ENCODE measurements at regions not wholly inside any gene's neighbourhood (a gene's known extent, or its start where the extent isn't known, plus 50 kb on each side); places are given as distances from the start of the nearest gene placed in this dataset.
"Not testable (repeated sequence)": the region's sequence is repeated elsewhere in the genome, so short reads cannot be mapped to it uniquely, and the experiment has no call there.

GRCh38 chr2:134009906-134010305 is 244.0 kb upstream of the MGAT5 start:
- not testable (repeated sequence) for DNase-seq (ENCODE audit: low spot score)

- no peak for DNase-seq (ENCODE audit: low spot score)
Measured at GRCh38 chr2:134011936-134012586, 241.8 kb upstream of the MGAT5 start.

GRCh38 chr2:134014196-134014960 is 239.5 kb upstream of the MGAT5 start:
- no peak for DNase-seq (ENCODE audit: low spot score)

GRCh38 chr2:134019871-134020270 is 234.0 kb upstream of the MGAT5 start:
- DNase-seq (ENCODE audit: low spot score) = no peak

- DNase-seq (ENCODE audit: low spot score) = no peak
Measured at GRCh38 chr2:134020608-134021007, 233.3 kb upstream of the MGAT5 start.

- DNase-seq (ENCODE audit: low spot score) = no peak
Measured at GRCh38 chr2:134021830-134022524, 231.9 kb upstream of the MGAT5 start.

- DNase-seq (ENCODE audit: low spot score) = no peak
Measured at GRCh38 chr2:134023854-134024253, 230.0 kb upstream of the MGAT5 start.

- DNase-seq (ENCODE audit: low spot score) = no peak
Measured at GRCh38 chr2:134027980-134028379, 225.9 kb upstream of the MGAT5 start.

- DNase-seq (ENCODE audit: low spot score) = no peak
Measured at GRCh38 chr2:134029418-134029817, 224.5 kb upstream of the MGAT5 start.

GRCh38 chr2:134031539-134031938 is 222.3 kb upstream of the MGAT5 start:
- no peak for DNase-seq (ENCODE audit: low spot score)

- no peak for DNase-seq (ENCODE audit: low spot score)
Measured at GRCh38 chr2:134035605-134036370, 218.1 kb upstream of the MGAT5 start.

GRCh38 chr2:134039912-134040581 is 213.8 kb upstream of the MGAT5 start:
- no peak for DNase-seq (ENCODE audit: low spot score)

- DNase-seq (ENCODE audit: low spot score) = not testable (repeated sequence)
Measured at GRCh38 chr2:134040626-134041172, 213.2 kb upstream of the MGAT5 start.

- DNase-seq (ENCODE audit: low spot score) = no peak
Measured at GRCh38 chr2:134041877-134042276, 212.0 kb upstream of the MGAT5 start.

- not testable (repeated sequence) for DNase-seq (ENCODE audit: low spot score)
Measured at GRCh38 chr2:134043028-134043427, 210.8 kb upstream of the MGAT5 start.

- DNase-seq (ENCODE audit: low spot score) = no peak
Measured at GRCh38 chr2:134052173-134052572, 201.7 kb upstream of the MGAT5 start.

GRCh38 chr2:134056173-134056572 is 197.7 kb upstream of the MGAT5 start:
- DNase-seq (ENCODE audit: low spot score) = no peak

- not testable (repeated sequence) for DNase-seq (ENCODE audit: low spot score)
Measured at GRCh38 chr2:134061066-134061465, 192.8 kb upstream of the MGAT5 start.

GRCh38 chr2:134062235-134062634 is 191.6 kb upstream of the MGAT5 start:
- DNase-seq (ENCODE audit: low spot score) = not testable (repeated sequence)

- not testable (repeated sequence) for DNase-seq (ENCODE audit: low spot score)
Measured at GRCh38 chr2:134063916-134064315, 190.0 kb upstream of the MGAT5 start.

Measured in mesenteric fat pad (tissue), 1 donor.